GM12892 (cell line): ENCODE measurements at regions not wholly inside any gene's neighbourhood (a gene's known extent, or its start where the extent isn't known, plus 50 kb on each side); places are given as distances from the start of the nearest gene placed in this dataset.
"Not testable (repeated sequence)": the region's sequence is repeated elsewhere in the genome, so short reads cannot be mapped to it uniquely, and the experiment has no call there.

Experiments used
- DNase-seq: peaks from one replicate; pipeline ENCODE4 v3.0.0; 2011; ENCODE audit not compliant: insufficient read length
- FAIRE-seq: peaks from 2 replicates; lab custom pipeline; 2011; peaks lifted over from hg19 to GRCh38; lab: Jason Lieb, UNC
- POLR2A ChIP-seq: IDR thresholded peaks from 2 replicates; pipeline ENCODE4 v1.6.1; 2011; ENCODE audit warnings: low read depth, low read length, control low read depth
- POLR2AphosphoS5 ChIP-seq: IDR thresholded peaks from 2 replicates; pipeline ENCODE4 v1.6.1; 2011; ENCODE audit warnings: low read depth, low read length, control low read depth
- TAF1 ChIP-seq: IDR thresholded peaks from 2 replicates; pipeline ENCODE4 v1.6.1; 2011; ENCODE audit warnings: low read depth, mild to moderate bottlenecking, control low read depth, low read length, borderline replicate concordance

DNA sequence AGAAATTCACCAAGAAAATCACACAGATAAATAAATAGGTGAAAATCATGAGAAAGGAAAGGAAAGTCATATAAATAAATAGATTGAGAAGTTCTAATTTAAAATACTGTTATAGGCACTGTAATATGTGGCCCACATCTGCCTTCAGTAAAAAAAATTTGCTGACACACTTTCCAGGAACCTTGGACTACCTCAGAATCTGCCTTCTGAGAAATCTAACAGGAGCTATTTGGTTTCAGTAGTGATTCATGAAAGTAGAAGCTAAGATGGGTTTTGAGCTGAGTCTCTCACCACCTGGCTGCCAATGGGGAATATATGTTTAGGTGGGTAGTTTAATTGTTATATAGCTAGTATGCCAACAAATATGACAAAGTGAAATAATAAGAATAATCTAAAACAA is 810.0 kb downstream of the RAB28 start:
- FAIRE-seq, result no peak

GRCh38 chr4:12672303-12672702 is 811.8 kb downstream of the RAB28 start:
- DNase-seq (no peak), FAIRE-seq (no peak)
- no peak for TF ChIP-seq POLR2A

More for the DNA sequence above, 810.0 kb downstream of the RAB28 start:
- DNase-seq, result no peak
- TF ChIP-seq TAF1 (no peak), POLR2A (no peak), POLR2AphosphoS5 (no peak)

DNA sequence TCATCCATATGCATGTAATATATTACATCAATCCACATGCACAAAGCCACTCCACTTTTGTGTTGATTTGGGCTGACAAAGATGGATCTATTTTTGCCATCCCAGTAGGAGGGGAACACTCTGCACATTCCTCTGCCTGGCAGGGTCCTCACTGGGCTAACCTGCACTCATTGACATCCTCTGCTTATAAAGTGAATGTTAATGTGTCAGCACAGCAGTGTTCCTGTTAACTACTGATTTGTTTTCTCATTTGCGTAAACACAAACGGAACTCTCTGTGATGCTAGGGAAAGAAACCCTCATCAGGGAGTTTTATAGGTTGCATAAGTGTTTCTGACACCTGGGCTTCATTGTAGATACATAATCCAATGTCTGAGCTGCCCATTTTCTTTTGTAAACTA is 826.0 kb downstream of the RAB28 start:
- no peak for FAIRE-seq
- no peak for DNase-seq
- TF ChIP-seq TAF1 (no peak), POLR2AphosphoS5 (no peak), POLR2A (no peak)

GRCh38 chr4:12651876-12652275 is 832.3 kb downstream of the RAB28 start:
- FAIRE-seq (no peak), DNase-seq (no peak)
- TF ChIP-seq POLR2AphosphoS5 (no peak), TAF1 (no peak), POLR2A (no peak)

DNA sequence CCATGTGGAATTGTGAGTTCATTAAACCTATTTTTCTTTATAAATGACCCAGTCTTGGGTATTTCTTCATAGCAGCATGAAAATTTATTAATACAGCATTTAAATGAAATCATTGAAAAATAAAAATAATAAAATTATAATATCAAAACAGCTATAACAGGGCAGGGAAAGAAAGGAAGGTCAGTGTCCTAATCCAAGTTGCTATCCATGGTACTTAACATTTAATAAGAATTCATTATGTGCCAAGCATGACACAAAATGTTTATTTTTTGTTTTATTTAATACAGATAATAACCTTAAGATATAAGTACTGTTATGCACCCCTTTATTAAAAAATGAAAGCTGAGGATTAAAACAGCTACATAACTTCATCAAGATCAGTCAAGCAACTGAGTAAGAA is 838.4 kb downstream of the RAB28 start:
- DNase-seq, result no peak
- TF ChIP-seq POLR2A (no peak), TAF1 (no peak), POLR2AphosphoS5 (no peak)
- FAIRE-seq, result no peak

- no peak for DNase-seq
- no peak for TF ChIP-seq POLR2A
- no peak for TF ChIP-seq POLR2AphosphoS5
- TF ChIP-seq TAF1, result no peak
- FAIRE-seq, result no peak
Measured at GRCh38 chr4:12644261-12644660, 839.9 kb downstream of the RAB28 start.

DNA sequence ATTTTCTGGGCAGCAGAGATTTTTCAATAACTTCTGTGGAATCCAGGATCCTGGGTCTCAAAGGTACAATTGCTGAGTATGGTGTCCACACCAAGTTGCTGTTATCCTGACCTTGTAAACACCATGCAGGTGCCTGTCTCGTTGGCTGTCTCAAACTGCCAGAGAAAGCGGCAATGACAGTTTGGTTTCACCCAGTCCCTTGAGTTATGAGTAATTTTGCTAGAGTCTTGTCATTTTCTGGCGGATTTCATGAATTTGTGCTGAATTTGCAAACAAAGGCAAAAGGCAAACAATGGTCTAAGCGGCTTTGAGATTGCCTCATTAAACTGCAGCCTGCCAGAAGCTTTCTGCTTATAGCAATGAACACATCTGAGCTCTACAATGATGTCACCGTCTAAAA is 847.9 kb downstream of the RAB28 start:
- TF ChIP-seq TAF1 (no peak), POLR2AphosphoS5 (no peak), POLR2A (no peak)
- FAIRE-seq (no peak), DNase-seq (no peak)

GRCh38 chr4:12635629-12636028 is 848.5 kb downstream of the RAB28 start:
- TF ChIP-seq POLR2AphosphoS5, result no peak
- TF ChIP-seq TAF1, result no peak
- no peak for TF ChIP-seq POLR2A
- DNase-seq, result no peak
- FAIRE-seq, result no peak

DNA sequence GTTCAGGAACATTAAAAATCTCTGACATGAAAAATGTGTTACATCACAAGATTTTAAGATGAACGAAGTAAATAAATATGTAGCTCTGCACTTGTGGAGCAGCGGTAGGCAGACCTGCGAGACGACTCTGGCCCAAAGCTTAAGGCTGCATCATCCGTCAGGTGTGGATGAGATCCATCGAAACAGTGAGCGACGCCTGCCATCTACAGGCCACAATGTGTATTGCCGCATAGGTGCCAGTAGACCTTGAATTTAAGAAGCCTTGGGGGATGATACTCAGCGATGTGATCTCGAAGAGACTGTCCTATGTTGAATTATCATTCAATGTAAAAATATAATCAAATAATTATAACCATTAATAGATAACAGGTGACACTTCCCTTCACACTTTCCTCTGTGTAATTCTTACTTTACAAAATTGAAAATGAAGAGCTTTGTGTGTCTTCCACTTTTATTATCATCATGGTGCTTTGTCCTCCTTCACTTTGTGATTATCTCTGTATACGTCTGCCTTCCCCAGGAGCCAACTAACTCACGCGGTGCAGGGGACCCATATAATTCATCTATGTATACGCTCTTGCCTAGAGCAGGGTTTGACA is 851.0 kb downstream of the RAB28 start:
- TF ChIP-seq POLR2A (no peak), TAF1 (no peak), POLR2AphosphoS5 (no peak)
- DNase-seq (peak; percentile 17), FAIRE-seq (peak; percentile 93)

GRCh38 chr4:12615822-12616221 is 868.3 kb downstream of the RAB28 start:
- DNase-seq (no peak), FAIRE-seq (no peak)

DNA sequence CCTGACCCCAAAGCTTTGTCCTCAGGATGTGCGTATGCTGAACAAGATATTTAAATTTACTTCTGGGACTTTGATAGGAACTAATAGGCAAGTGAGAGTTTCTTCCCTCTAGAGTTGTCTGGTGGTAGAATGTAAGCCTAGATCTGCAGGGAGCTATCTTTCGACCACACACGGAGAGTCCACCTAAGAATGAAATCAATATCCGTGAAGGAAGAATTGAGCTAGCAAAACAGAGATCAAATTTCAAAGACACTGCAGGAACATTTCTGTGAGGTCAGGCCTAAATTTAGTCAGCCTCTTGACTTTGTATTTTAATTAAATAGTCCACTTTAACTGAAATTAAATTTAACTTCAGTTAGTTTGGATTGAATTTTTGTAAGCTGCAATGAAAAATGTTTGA is 871.3 kb downstream of the RAB28 start:
- FAIRE-seq (no peak), DNase-seq (no peak)
- TF ChIP-seq POLR2AphosphoS5 (no peak), TAF1 (no peak), POLR2A (no peak)

More at GRCh38 chr4:12615822-12616221, 868.3 kb downstream of the RAB28 start:
- TF ChIP-seq TAF1, result no peak
- TF ChIP-seq POLR2A, result no peak
- TF ChIP-seq POLR2AphosphoS5, result no peak

DNA sequence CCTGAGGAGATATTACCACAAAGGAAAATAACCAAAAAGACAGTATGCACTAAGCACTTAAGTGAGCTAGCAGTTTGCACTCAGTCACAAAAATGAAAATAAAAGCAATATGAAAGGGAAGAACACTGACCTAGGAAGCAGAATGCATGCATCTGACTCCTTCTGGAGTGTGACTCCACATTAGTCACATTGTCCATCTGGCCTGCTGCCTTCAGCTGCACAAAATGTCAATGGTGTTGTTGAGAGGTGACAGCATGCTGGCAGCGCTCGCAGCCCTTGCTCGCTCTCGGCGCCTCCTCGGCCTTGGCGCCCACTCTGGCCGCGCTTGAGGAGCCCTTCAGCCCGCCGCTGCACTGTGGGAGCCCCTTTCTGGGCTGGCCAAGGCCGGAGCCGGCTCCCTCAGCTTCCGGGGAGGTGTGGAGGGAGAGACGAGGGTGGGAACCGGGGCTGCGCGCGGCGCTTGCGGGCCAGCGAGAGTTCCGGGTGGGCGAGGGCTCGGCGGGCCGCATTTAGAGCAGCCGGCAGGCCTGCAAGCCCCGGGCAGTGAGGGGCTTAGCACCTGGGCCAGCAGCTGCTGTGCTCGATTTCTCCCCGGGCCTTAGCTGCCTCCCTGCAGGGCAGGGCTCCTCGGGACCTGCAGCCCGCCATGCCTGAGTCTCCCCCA is 874.8 kb downstream of the RAB28 start:
- FAIRE-seq, DNase-seq: not testable (repeated sequence)
